A673 (cell line): ENCODE measurements at regions not wholly inside any gene's neighbourhood (a gene's known extent, or its start where the extent isn't known, plus 50 kb on each side); places are given as distances from the start of the nearest gene placed in this dataset.

ENCODE experiments used
- BruUV-seq: library from RNA; stranded (reverse); fragments of 400-500 nt; replicated peaks from 2 replicates; lab custom pipeline; 2021; lab: Mats Ljungman, UMichigan
- CTCF ChIA-PET: fragments of 300-600 bp; sonication (Branson Sonifier 250); formaldehyde crosslinking; loops from one replicate; lab custom pipeline; 2022; ENCODE audit warnings: antibody characterized with exemption; lab: Charles Lee
- POLR2A ChIA-PET: fragments of 300-600 bp; sonication (Branson Sonifier 250); formaldehyde crosslinking; loops from one replicate; lab custom pipeline; 2022; ENCODE audit warnings: antibody characterized with exemption; ENCODE audit not compliant: low non-redundant PET; lab: Charles Lee
- DNase-seq: peaks from one replicate; pipeline ENCODE4 v3.0.0-alpha.2; 2015; ENCODE audit warnings: low spot score
- H3K27ac ChIP-seq: fragments of 200-600 bp; sonication (generic); 2 replicates; pipeline ENCODE4 v1.5.1; 2016; ENCODE audit warnings: mixed run types, low read depth, mild to moderate bottlenecking, mixed read lengths, antibody characterized with exemption, low read length; ENCODE audit not compliant: poor library complexity, severe bottlenecking
- H3K27me3 ChIP-seq: fragments of 200-600 bp; sonication (generic); replicated peaks from 2 replicates; pipeline ENCODE4 v1.6.1; 2017; ENCODE audit warnings: mixed run types, low read depth, mild to moderate bottlenecking, mixed read lengths, antibody characterized with exemption, low read length; ENCODE audit not compliant: insufficient read depth, poor library complexity
- H3K36me3 ChIP-seq: fragments of 200-600 bp; sonication (generic); 2 replicates; pipeline ENCODE4 v1.6.1; 2016; ENCODE audit warnings: mixed run types, mild to moderate bottlenecking, mixed read lengths, antibody characterized with exemption, low read length; ENCODE audit not compliant: insufficient read depth, poor library complexity, severe bottlenecking
- H3K4me1 ChIP-seq: fragments of 200-600 bp; sonication (generic); 2 replicates; pipeline ENCODE4 v1.6.1; 2017; ENCODE audit warnings: mixed run types, mild to moderate bottlenecking, mixed read lengths, antibody characterized with exemption, low read length; ENCODE audit not compliant: insufficient read depth, poor library complexity, severe bottlenecking
- H3K4me3 ChIP-seq: fragments of 200-600 bp; sonication (generic); 2 replicates; pipeline ENCODE4 v1.5.1; 2016; ENCODE audit warnings: low read depth, mixed run types, mild to moderate bottlenecking, mixed read lengths, low read length; ENCODE audit not compliant: poor library complexity, severe bottlenecking
- H3K9me3 ChIP-seq: fragments of 200-600 bp; sonication (generic); 2 replicates; pipeline ENCODE4 v1.6.1; 2016; ENCODE audit warnings: mixed run types, low read depth, mild to moderate bottlenecking, mixed read lengths, antibody characterized with exemption, low read length; ENCODE audit not compliant: poor library complexity, severe bottlenecking
- CTCF ChIP-seq: fragments of 300-800, 200-600 bp; sonication (generic); conservative IDR thresholded peaks from 2 replicates; pipeline ENCODE4 v1.5.1; 2017; ENCODE audit warnings: low read depth, mild to moderate bottlenecking, antibody characterized with exemption, low read length, moderate library complexity, mixed read lengths
- EZH2 ChIP-seq: fragments of 200-600 bp; sonication (generic); IDR thresholded peaks from 2 replicates; pipeline ENCODE4 v1.6.1; 2017; ENCODE audit warnings: borderline replicate concordance, low read depth, mild to moderate bottlenecking, mixed read lengths, antibody characterized with exemption, low read length; ENCODE audit not compliant: poor library complexity, severe bottlenecking
- intact Hi-C: fragments of 100-400 bp; cut with micrococcal nuclease; formaldehyde crosslinking; loops from one replicate; pipeline ENCODE4 v1.10.0; 2022; ENCODE audit not compliant: unreplicated experiment

DNA sequence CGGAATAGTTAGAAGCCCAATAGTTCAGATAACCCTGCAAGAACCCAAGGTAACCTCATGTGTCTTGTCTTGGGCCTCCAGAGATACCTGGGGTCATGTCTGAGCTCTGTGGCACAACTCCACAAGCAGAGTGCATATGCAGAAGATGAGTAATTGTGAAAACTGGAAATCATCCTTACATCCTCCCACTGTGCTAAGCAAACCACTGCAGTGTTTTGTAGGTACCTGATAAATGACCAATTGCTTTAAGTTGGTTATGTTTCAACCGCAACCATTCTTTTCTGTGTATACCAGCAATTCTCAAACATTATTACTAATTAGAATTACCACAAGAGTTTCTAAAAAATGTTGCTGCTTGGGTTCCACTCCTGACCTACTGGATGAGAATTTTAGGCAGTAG lies 73.2 kb downstream of the CBLL2 start:
- DNase-seq: no peak
- no peak overlapping the region for H3K4me3 ChIP-seq
- TF ChIP-seq EZH2: no peak
- no peak for TF ChIP-seq CTCF
- intact Hi-C loops: no loop called here
- no peaks in the 10 kb centered on the region for H3K4me1 ChIP-seq
- H3K27me3 ChIP-seq: no peaks in the 10 kb centered on the region
- no peaks in the 10 kb centered on the region for H3K9me3 ChIP-seq
- H3K36me3 ChIP-seq: no peaks in the 10 kb centered on the region
- POLR2A ChIA-PET: no interaction called here
- no peak overlapping the region for H3K27ac ChIP-seq
- CTCF ChIA-PET: no interaction called here
- no TSS peak for BruUV-seq

GRCh38 chrX:22347491-22347890 lies 74.8 kb downstream of the CBLL2 start:
- intact Hi-C loops: no loop called here
- ChIA-PET CTCF (no interaction called here), POLR2A (no interaction called here)
- TF ChIP-seq CTCF: no peak
- no peak for TF ChIP-seq EZH2
- Histone ChIP-seq H3K9me3 (no peaks in the 10 kb centered on the region), H3K27ac (no peak overlapping the region), H3K36me3 (no peaks in the 10 kb centered on the region), H3K4me3 (no peak overlapping the region), H3K27me3 (no peaks in the 10 kb centered on the region), H3K4me1 (no peaks in the 10 kb centered on the region)
- no peak for DNase-seq
- no TSS peak for BruUV-seq

GRCh38 chrX:22349116-22349515 lies 76.4 kb downstream of the CBLL2 start:
- DNase-seq: no peak
- no peak for TF ChIP-seq EZH2
- TF ChIP-seq CTCF: no peak
- no peak overlapping the region for H3K27ac ChIP-seq
- intact Hi-C loops: no loop called here
- ChIA-PET CTCF (no interaction called here), POLR2A (no interaction called here)
- BruUV-seq: no TSS peak
- H3K36me3 ChIP-seq: no peaks in the 10 kb centered on the region
- no peaks in the 10 kb centered on the region for H3K9me3 ChIP-seq
- H3K4me3 ChIP-seq: no peak overlapping the region
- no peaks in the 10 kb centered on the region for H3K27me3 ChIP-seq
- H3K4me1 ChIP-seq: no peaks in the 10 kb centered on the region
